ENCODE measurements at regions not wholly inside any gene's neighbourhood (a gene's known extent, or its start where the extent isn't known, plus 50 kb on each side); places are given as distances from the start of the nearest gene placed in this dataset.

GRCh38 chr12:23113781-23114180, 488.8 kb downstream of the ETNK1 start:
- TF ChIP-seq, protein P1, sequence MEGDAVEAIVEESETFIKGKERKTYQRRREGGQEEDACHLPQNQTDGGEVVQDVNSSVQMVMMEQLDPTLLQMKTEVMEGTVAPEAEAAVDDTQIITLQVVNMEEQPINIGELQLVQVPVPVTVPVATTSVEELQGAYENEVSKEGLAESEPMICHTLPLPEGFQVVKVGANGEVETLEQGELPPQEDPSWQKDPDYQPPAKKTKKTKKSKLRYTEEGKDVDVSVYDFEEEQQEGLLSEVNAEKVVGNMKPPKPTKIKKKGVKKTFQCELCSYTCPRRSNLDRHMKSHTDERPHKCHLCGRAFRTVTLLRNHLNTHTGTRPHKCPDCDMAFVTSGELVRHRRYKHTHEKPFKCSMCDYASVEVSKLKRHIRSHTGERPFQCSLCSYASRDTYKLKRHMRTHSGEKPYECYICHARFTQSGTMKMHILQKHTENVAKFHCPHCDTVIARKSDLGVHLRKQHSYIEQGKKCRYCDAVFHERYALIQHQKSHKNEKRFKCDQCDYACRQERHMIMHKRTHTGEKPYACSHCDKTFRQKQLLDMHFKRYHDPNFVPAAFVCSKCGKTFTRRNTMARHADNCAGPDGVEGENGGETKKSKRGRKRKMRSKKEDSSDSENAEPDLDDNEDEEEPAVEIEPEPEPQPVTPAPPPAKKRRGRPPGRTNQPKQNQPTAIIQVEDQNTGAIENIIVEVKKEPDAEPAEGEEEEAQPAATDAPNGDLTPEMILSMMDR (conservative IDR thresholded peaks at IDR 0.05; ENCODE audit: low read depth, low read length), result no peak
- H3K4me3 ChIP-seq (ENCODE audit: low read depth, low read length), result no peak overlapping the region
- peak; percentile 13 for DNase-seq (ENCODE audit: low read depth)

DNA sequence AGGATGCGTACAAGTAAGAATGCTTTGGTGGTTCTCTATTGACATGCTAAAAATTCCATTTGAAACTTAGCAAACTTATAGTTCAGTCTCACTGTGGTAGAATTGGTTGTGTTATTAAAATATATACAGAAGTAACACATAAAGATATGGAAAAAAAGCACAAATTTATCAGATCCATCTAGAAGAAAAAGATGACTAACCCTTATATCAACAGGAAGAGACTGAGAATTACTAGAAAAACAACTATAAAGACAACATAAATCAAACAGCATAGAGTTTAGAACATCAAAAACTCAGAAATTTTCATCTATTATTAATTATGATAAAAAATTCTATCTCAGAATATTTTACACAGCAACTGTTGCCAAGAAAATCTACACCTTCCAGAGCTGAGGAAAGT, 491.0 kb downstream of the ETNK1 start:
- TF ChIP-seq, protein P1 (conservative IDR thresholded peaks at IDR 0.05; ENCODE audit: low read depth, low read length), result no peak
- no peak overlapping the region for H3K4me3 ChIP-seq (ENCODE audit: low read depth, low read length)
- no peak for DNase-seq (ENCODE audit: low read depth)

DNA sequence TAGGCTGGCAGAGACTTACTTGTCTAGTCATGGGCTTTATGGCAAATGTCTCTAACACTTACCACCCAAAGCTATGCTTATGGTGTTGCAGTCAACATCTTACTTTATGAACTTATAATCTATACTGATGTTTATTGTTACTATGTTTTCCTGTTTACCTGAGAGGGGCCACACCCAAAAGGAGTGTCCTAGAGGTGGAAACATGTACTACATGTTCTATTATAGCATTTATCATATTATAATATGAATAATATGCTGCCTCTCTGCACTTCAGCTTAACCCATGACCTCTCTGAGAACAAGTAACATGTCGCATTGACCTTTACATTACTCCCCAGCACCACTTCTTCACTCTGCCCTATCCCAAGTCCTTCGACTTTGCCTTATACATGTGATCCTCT, 501.8 kb downstream of the ETNK1 start:
- TF ChIP-seq, protein P1 (conservative IDR thresholded peaks at IDR 0.05; ENCODE audit: low read depth, low read length), result no peak
- H3K4me3 ChIP-seq (ENCODE audit: low read depth, low read length), result no peak overlapping the region
- no peak for DNase-seq (ENCODE audit: low read depth)

DNA sequence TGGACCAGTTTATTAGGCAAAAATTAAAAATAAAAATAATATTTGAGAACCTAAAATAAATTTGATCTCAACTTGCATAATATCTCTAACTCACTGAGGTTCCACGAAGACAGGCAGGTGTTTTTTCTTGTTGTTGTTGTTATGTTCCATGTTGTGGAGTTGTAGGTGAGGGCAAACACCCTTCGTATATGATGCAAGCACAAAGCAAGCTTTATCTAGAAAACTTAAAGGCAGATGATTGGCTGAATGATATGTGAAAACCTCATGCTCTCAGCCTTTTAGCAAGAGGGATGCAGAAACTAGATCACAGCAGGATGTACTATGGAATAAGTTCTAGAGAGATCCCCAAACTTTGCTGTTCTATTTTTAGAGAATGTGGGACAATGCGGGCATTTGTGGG, 502.7 kb downstream of the ETNK1 start:
- DNase-seq (ENCODE audit: low read depth), result no peak
- H3K4me3 ChIP-seq (ENCODE audit: low read depth, low read length), result no peak overlapping the region
- TF ChIP-seq, protein P1 (conservative IDR thresholded peaks at IDR 0.05; ENCODE audit: low read depth, low read length), result no peak

- DNase-seq (ENCODE audit: low read depth), result no peak
- no peak overlapping the region for H3K4me3 ChIP-seq (ENCODE audit: low read depth, low read length)
- TF ChIP-seq, protein P1 (conservative IDR thresholded peaks at IDR 0.05; ENCODE audit: low read depth, low read length), result no peak
Measured at GRCh38 chr12:23128462-23128861, 503.5 kb downstream of the ETNK1 start.

- H3K4me3 ChIP-seq (ENCODE audit: low read depth, low read length), result no peak overlapping the region
- TF ChIP-seq, protein P1 (conservative IDR thresholded peaks at IDR 0.05; ENCODE audit: low read depth, low read length), result no peak
- DNase-seq (ENCODE audit: low read depth), result no peak
Measured at GRCh38 chr12:23132357-23132756, 507.4 kb downstream of the ETNK1 start.

- TF ChIP-seq, protein P1 (conservative IDR thresholded peaks at IDR 0.05; ENCODE audit: low read depth, low read length), result no peak
- no peak overlapping the region for H3K4me3 ChIP-seq (ENCODE audit: low read depth, low read length)
- no peak for DNase-seq (ENCODE audit: low read depth)
Measured at GRCh38 chr12:23133471-23133870, 508.5 kb downstream of the ETNK1 start.
